NCI-H2196 (cell line): ENCODE measurements at regions not wholly inside any gene's neighbourhood (a gene's known extent, or its start where the extent isn't known, plus 50 kb on each side); places are given as distances from the start of the nearest gene placed in this dataset.
"Not testable (repeated sequence)": the region's sequence is repeated elsewhere in the genome, so short reads cannot be mapped to it uniquely, and the experiment has no call there.

ENCODE experiments used
- DNase-seq: peaks from one replicate; lab custom pipeline; 2025; ENCODE audit not compliant: unreplicated experiment; lab: John Stamatoyannopoulos, UW

GRCh38 chr5:35561396-35561795 lies 56.3 kb upstream of the SPEF2 start:
- no peak for DNase-seq

- no peak for DNase-seq
These were observed 59.9 kb upstream of the SPEF2 start for GRCh38 chr5:35557748-35558147.

GRCh38 chr5:35557199-35557598 lies 60.5 kb upstream of the SPEF2 start:
- no peak for DNase-seq

- no peak for DNase-seq
These were observed 63.6 kb upstream of the SPEF2 start for GRCh38 chr5:35554016-35554415.

GRCh38 chr5:35545190-35545589 lies 72.5 kb upstream of the SPEF2 start:
- DNase-seq = no peak

GRCh38 chr5:35543408-35543807 lies 74.3 kb upstream of the SPEF2 start:
- no peak for DNase-seq

- DNase-seq = no peak
These were observed 77.7 kb upstream of the SPEF2 start for GRCh38 chr5:35540002-35540401.

GRCh38 chr5:35538198-35538931 lies 79.3 kb upstream of the SPEF2 start:
- no peak for DNase-seq

GRCh38 chr5:35533156-35533555 lies 84.5 kb upstream of the SPEF2 start:
- no peak for DNase-seq

GRCh38 chr5:35531553-35531952 lies 86.1 kb upstream of the SPEF2 start:
- DNase-seq = not testable (repeated sequence)

- DNase-seq = no peak
These were observed 99.6 kb upstream of the SPEF2 start for GRCh38 chr5:35518104-35518503.

- no peak for DNase-seq
These were observed 101.4 kb upstream of the SPEF2 start for GRCh38 chr5:35516271-35516670.

- DNase-seq = no peak
These were observed 104.1 kb upstream of the SPEF2 start for GRCh38 chr5:35513612-35514011.

- DNase-seq = no peak
These were observed 115.5 kb upstream of the SPEF2 start for GRCh38 chr5:35502206-35502605.

GRCh38 chr5:35488791-35489190 lies 128.9 kb upstream of the SPEF2 start:
- DNase-seq = no peak

GRCh38 chr5:35488055-35488454 lies 129.6 kb upstream of the SPEF2 start:
- DNase-seq = no peak

GRCh38 chr5:35487233-35488025 lies 130.2 kb upstream of the SPEF2 start:
- DNase-seq = no peak

- DNase-seq = no peak
These were observed 132.2 kb upstream of the SPEF2 start for GRCh38 chr5:35485487-35485886.

GRCh38 chr5:35484241-35484640 lies 133.4 kb upstream of the SPEF2 start:
- DNase-seq = no peak

- DNase-seq = no peak
These were observed 133.9 kb upstream of the SPEF2 start for GRCh38 chr5:35483780-35484179.

GRCh38 chr5:35483191-35483590 lies 134.5 kb upstream of the SPEF2 start:
- DNase-seq = no peak

- no peak for DNase-seq
These were observed 135.4 kb upstream of the SPEF2 start for GRCh38 chr5:35482167-35482755.
